ENCODE measurements at regions not wholly inside any gene's neighbourhood (a gene's known extent, or its start where the extent isn't known, plus 50 kb on each side); places are given as distances from the start of the nearest gene placed in this dataset.

GRCh38 chr7:10473569-10473968, 500.1 kb upstream of the PHF14 start:
- H3K56ac ChIP-seq (ENCODE audit: extremely low read depth, insufficient read depth, low read length), result no peak overlapping the region
- no CpG with 5 or more reads among the region's 3 CpGs for WGBS, 2 experiments (ENCODE audit: extremely low coverage in 2 of 2, insufficient read length in 1 of 2)
- H3K18ac ChIP-seq (ENCODE audit: low read depth, low read length), result no peak overlapping the region
- no peak overlapping the region for H3K14ac ChIP-seq (replicated peaks; ENCODE audit: low read depth, low read length)
- in situ Hi-C loops (cut with MboI; ENCODE audit: low sequenced_read_pairs) (no loop called here), intact Hi-C loops (cut with micrococcal nuclease) (no loop called here), dilution Hi-C loops (cut with HindIII; ENCODE audit: low sequenced_read_pairs, unreplicated experiment) (no loop called here)
- no peak overlapping the region for H2AK9ac ChIP-seq (replicated peaks; ENCODE audit: low read depth, low read length, poor library complexity)
- no peaks in the 10 kb centered on the region for H3K36me3 ChIP-seq (ENCODE audit: control insufficient read depth, insufficient read depth, low read length)
- peaks cover 10% of the 10 kb centered on the region for H3K9me3 ChIP-seq (ENCODE audit: control insufficient read depth, insufficient read depth, low read length)
- H4K8ac ChIP-seq (ENCODE audit: low read depth in 2 of 2, low read length in 2 of 2), result no peak overlapping the region
- no peak overlapping the region for H2AK5ac ChIP-seq (ENCODE audit: low read depth, low read length)
- H3K4me3 ChIP-seq (ENCODE audit: insufficient read depth, low read depth, low read length), result no peak overlapping the region
- BruUV-seq (replicated peaks), result no TSS peak
- TF ChIP-seq CEBPB (IDR thresholded peaks at IDR 0.05; ENCODE audit: low read depth, low read length) (no peak), USF2 (IDR thresholded peaks at IDR 0.05; ENCODE audit: low read depth, low read length) (no peak), POLR2A (IDR thresholded peaks at IDR 0.05; ENCODE audit: low read depth, low read length) (no peak), ELK1 (IDR thresholded peaks at IDR 0.05; ENCODE audit: borderline replicate concordance, low read depth, low read length) (no peak), CTCF (conservative IDR thresholded peaks at IDR 0.05; ENCODE audit: low read depth, low read length) (no peak), NFE2L2 (IDR thresholded peaks at IDR 0.05; ENCODE audit: low read depth, low read length) (no peak), RFX5 (IDR thresholded peaks at IDR 0.05; ENCODE audit: low read depth, low read length) (no peak)
- H2AFZ ChIP-seq (replicated peaks; ENCODE audit: low read length, poor library complexity), result no peak overlapping the region
- H3K9me1 ChIP-seq (ENCODE audit: insufficient read depth, low read length), result no peaks in the 10 kb centered on the region
- H3K4ac ChIP-seq (ENCODE audit: low read depth, low read length), result no peak overlapping the region
- H3K79me1 ChIP-seq (ENCODE audit: low read depth in 1 of 2, low read length in 2 of 2), result no peaks in the 10 kb centered on the region
- ATAC-seq (ENCODE audit: low read depth) (no peak), DNase-seq (no peak)
- ChIA-PET CTCF (interaction anchor here (0.6 kb wide), 1 partner anchor 45 kb away, joined by 3 read pairs; no protein-coding TSS in a partner anchor), POLR2A (ENCODE audit: unreplicated experiment) (no interaction called here)
- H3K23ac ChIP-seq (ENCODE audit: low read depth, low read length), result no peak overlapping the region
- H4K20me1 ChIP-seq (ENCODE audit: insufficient read depth, low read length), result no peaks in the 10 kb centered on the region
- H4K5ac ChIP-seq (ENCODE audit: low read depth, low read length), result no peak overlapping the region
- no peaks in the 10 kb centered on the region for H3K27me3 ChIP-seq (ENCODE audit: control insufficient read depth, insufficient read depth, low read length)
- H2BK120ac ChIP-seq (ENCODE audit: low read depth, low read length), result no peak overlapping the region
- no peak overlapping the region for H4K91ac ChIP-seq (ENCODE audit: insufficient read depth, low read depth, low read length)
- no peak overlapping the region for H2BK20ac ChIP-seq (ENCODE audit: low read depth, low read length)
- H3K9ac ChIP-seq (ENCODE audit: low read depth, low read length), result no peak overlapping the region
- H2BK15ac ChIP-seq (ENCODE audit: low read depth, low read length), result no peak overlapping the region
- H2BK5ac ChIP-seq (ENCODE audit: low read depth, low read length, poor library complexity, severe bottlenecking), result no peak overlapping the region
- H3K4me1 ChIP-seq (ENCODE audit: control insufficient read depth, insufficient read depth, low read length), result no peaks in the 10 kb centered on the region
- H3K27ac ChIP-seq (ENCODE audit: insufficient read depth, low read length), result no peak overlapping the region
- no peak overlapping the region for H3K4me2 ChIP-seq (ENCODE audit: low read depth, low read length)

Data from IMR-90 (cell line).